ENCODE measurements at regions not wholly inside any gene's neighbourhood (a gene's known extent, or its start where the extent isn't known, plus 50 kb on each side); places are given as distances from the start of the nearest gene placed in this dataset.
A peak's percentile ranks its signal among the peaks of the same experiment; 100 is the strongest.

DNA sequence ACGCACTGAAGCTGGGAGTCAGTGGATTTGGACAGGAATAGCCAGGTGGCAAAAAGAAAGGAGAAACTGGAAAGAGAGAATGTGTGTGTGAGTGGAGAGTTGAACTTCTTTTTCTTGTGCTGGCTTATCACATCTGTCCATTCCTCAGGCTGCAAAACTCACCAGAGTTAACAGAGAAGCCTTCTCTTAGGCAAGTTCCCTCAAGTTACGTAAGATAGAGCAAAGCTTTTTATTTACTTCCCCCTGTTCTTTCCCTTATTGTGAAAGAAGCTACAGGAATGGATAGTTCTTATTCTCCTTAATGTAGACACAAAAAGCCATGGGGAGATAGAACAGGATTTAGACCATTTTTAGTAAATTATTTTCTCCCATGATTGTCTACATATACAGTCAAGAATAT, 188.6 kb downstream of the BMP2 start:
- no peak for DNase-seq (ENCODE audit: low read depth)

DNA sequence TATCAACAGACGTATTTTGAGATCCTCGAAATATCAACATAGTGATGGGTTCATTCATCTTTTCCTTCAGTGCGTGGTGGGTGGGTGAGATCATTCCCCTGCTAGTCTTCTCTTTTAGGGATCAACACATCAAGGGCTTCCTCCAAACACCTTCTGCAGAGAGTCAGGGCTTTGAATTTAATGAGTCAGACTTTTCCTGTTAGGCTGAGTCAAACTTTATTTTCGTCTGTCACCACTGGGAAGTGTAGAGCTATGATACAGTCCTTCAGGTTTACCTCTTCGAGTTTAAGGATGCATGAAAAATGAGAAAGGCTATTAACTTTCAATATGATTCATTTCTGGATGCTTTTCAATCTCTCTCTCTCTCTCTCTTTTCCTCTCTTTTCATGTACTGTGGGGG, 189.1 kb downstream of the BMP2 start:
- no peak for DNase-seq (ENCODE audit: low read depth)

DNA sequence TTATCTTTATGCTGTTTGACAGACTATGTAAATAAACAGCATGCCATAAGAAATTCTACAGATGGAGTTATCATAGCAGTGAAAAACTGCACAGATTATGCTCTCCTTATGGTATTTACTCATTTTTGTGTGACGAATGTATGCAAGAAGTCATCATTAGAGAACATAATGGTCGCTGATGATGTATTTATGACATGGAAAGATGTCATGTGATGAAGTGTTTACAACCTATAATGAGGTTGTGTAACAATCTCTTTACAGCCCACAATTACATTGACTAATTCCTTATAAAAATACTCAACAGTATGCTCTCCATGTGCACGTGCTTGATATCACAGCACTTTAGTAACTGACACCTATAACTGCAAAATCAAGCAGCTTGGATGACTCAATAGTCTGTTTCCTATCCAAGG, 192.4 kb downstream of the BMP2 start:
- DNase-seq (ENCODE audit: low read depth): no peak

- no peak for DNase-seq (ENCODE audit: low read depth)
Measured at GRCh38 chr20:6966721-6967120, 199.2 kb downstream of the BMP2 start.

- DNase-seq (ENCODE audit: low read depth): no peak
Measured at GRCh38 chr20:6974838-6975237, 207.4 kb downstream of the BMP2 start.

- no peak for DNase-seq (ENCODE audit: low read depth)
Measured at GRCh38 chr20:6975311-6975710, 207.8 kb downstream of the BMP2 start.

- peak; percentile 34 for DNase-seq (ENCODE audit: low read depth)
Measured at GRCh38 chr20:6976106-6976900, 208.8 kb downstream of the BMP2 start.

GRCh38 chr20:6979621-6980020, 212.1 kb downstream of the BMP2 start:
- DNase-seq (ENCODE audit: low read depth): no peak

GRCh38 chr20:6993011-6993410, 225.5 kb downstream of the BMP2 start:
- no peak for DNase-seq (ENCODE audit: low read depth)

DNA sequence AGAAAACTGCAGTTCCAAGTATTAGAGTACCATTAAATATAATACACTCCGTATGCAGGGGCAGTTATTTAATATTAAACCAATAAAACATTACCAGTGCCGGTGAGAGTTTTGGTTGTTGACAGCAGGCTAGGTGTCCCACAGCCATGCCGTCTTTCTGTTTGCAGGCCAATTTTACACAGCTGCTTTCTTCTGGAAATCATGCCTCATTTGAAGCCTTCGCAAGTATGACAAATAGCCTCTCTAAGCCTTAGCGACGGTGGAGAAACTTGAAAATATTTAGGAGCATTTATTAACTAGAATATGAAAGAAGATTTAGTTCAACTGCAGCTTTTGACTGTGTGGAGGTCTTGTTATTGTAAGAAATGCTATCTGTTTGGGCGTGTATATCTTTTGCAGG, 226.0 kb downstream of the BMP2 start:
- DNase-seq (ENCODE audit: low read depth): no peak

DNA sequence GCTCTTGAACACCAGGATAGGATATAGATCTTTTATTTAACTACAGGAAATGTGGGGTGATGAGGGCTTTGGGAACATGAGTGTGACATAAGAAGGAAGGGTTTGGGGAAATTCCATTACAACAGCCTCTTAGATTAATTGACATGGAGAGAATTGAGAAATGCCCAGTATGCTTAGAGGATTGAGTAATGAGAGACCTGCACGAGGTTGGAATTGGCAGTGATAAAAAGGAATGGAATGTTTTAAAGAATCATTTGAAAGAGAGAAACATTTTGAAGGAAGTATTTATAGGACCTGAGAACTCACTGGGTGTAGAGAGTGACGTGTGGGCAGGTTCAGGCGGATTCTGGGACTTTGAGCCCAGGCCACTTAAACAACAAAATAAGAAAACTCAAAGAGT, 227.0 kb downstream of the BMP2 start:
- peak; percentile 18 for DNase-seq (ENCODE audit: low read depth)

- DNase-seq (ENCODE audit: low read depth): no peak
Measured at GRCh38 chr20:6998909-6999308, 231.4 kb downstream of the BMP2 start.

- no peak for DNase-seq (ENCODE audit: low read depth)
Measured at GRCh38 chr20:6999381-6999780, 231.9 kb downstream of the BMP2 start.

DNA sequence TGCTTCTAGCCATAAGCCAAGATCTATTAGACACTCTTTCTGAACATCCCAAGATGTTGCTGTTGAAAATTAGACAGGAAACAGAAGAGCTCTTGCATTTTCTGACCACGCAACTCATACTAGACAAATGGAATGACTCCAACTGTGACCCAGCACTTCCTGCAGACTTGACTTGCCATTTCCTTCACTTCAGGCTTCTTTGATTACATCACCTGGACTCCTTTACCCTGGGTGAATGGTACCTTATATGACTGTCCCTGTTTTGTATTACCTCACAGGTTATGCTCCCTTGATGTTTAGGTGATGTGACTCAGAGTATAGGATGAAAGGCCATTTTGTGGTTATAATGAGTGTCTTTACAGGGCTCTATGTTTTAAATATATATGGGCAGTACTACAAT, 236.1 kb downstream of the BMP2 start:
- no peak for DNase-seq (ENCODE audit: low read depth)

DNA sequence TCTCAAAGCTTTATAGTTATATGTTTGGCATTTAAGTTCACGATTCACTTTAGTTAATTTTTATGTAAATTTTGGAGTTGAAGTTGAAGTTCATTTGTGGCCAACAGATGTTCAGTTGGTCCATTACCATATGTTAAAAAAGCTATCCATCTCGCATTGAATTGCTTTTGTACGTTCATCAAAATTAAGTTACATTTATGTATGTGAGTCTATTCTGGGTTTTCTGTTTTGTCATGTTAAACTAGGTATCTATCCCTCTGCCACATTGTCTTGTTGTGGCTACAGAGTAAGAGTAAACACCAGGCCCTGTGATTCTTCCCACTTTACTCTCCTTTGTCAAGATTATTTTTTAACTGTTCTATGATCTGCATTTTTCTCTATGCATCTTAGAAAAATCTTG, 237.3 kb downstream of the BMP2 start:
- DNase-seq (ENCODE audit: low read depth): no peak

GRCh38 chr20:7010527-7010926, 243.0 kb downstream of the BMP2 start:
- DNase-seq (ENCODE audit: low read depth): no peak

GRCh38 chr20:7015257-7015656, 247.8 kb downstream of the BMP2 start:
- no peak for DNase-seq (ENCODE audit: low read depth)

DNA sequence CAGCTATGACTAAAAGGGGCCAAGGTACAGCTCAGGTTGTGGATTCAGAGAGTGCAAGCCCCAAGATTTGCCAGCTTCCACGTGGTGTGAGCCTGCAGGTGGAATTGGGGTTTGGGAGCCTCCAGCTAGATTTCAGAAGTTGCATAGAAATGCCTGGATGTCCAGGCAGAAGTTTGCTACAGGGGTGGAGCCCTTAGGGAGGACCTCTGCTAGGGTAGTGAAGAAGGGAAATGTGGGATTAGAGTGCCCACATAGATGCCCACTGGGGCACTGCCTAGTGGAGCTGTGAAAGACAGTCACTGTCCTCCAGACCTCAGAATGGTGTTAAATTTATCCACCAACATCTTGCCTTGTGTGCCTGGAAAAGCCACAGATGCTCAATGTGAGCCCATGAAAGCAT, 255.1 kb downstream of the BMP2 start:
- no peak for DNase-seq (ENCODE audit: low read depth)

DNA sequence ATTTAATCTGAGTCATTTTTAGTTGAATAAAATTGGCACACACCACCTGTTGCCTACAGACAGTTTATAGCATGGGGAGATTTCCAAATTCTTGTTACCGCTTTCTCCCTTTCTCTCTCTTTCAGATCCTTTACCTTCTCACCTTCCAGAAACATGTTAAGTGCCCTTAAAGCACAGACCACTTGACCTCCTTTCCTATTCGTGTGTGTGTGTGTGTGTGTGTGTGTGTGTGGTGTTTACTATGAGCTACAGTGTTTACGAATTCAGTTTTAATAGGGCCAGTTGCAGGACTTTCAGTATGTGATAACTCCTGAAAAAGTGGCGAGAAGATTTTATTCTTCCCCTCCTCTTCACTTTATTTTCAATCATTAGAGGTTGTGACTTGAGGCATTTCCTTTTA, 258.1 kb downstream of the BMP2 start:
- no peak for DNase-seq (ENCODE audit: low read depth)

DNA sequence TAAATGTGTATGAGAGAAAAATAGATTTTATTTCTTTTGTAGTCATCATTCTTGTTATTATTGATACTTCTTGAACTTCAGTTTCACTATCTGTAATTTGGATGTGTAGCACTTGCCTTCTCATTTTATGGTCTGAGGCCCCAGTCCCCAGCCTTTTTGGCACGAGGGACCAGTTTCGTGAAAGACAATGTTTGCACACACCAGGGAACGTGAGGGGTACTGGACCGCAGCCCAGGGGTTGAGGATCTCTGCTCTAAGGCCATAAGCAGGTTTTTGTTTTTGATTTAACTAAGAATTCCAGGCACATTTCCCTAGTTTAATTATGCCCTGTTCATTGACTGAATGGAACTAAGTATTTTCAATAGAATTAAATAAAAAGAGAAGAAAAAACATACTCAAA, 261.5 kb downstream of the BMP2 start:
- no peak for DNase-seq (ENCODE audit: low read depth)

DNA sequence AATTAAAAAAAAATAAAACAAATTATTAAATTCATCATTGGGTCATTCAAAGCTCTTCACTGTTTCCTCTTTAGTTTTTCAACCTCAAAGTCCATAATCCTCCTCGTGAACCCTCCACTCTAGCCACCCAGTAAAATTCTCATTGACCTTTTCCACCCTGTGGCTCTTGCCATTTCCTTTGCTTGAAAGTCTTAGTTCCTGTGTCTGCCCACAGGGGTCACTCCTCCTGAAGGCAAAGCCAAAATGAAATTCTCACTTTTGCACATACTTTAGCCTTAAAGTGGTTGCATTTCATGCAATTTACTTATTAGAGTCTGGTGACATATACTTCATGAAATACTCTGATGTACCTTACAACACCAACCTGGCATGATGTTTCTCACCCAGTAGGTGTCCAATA, 263.7 kb downstream of the BMP2 start:
- peak; percentile 0 for DNase-seq (ENCODE audit: low read depth)

- DNase-seq (ENCODE audit: low read depth): peak; percentile 5
Measured at GRCh38 chr20:7038029-7038428, 270.5 kb downstream of the BMP2 start.

DNA sequence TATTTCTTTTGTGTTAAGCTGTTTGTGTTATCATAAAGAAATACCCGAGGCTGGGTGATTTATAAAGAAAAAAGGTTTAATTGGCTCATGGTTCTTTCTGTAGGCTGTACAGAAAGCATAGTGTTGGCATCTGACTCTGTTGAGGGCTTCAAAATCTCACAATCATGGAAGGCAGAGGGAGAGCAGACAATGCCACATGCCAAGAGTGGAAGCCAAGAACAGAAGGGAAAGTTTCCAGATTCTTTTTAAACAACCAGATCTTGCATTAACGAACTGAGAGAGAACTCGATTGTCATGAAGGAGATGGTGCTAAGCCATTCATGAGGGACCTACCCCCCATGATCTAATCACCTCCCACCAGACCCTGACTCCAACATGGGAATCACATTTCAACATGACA, 290.1 kb downstream of the BMP2 start:
- no peak for DNase-seq (ENCODE audit: low read depth)

- DNase-seq (ENCODE audit: low read depth): no peak
Measured at GRCh38 chr20:7078804-7079203, 311.3 kb downstream of the BMP2 start.
